ENCODE measurements at regions not wholly inside any gene's neighbourhood (a gene's known extent, or its start where the extent isn't known, plus 50 kb on each side); places are given as distances from the start of the nearest gene placed in this dataset.

DNA sequence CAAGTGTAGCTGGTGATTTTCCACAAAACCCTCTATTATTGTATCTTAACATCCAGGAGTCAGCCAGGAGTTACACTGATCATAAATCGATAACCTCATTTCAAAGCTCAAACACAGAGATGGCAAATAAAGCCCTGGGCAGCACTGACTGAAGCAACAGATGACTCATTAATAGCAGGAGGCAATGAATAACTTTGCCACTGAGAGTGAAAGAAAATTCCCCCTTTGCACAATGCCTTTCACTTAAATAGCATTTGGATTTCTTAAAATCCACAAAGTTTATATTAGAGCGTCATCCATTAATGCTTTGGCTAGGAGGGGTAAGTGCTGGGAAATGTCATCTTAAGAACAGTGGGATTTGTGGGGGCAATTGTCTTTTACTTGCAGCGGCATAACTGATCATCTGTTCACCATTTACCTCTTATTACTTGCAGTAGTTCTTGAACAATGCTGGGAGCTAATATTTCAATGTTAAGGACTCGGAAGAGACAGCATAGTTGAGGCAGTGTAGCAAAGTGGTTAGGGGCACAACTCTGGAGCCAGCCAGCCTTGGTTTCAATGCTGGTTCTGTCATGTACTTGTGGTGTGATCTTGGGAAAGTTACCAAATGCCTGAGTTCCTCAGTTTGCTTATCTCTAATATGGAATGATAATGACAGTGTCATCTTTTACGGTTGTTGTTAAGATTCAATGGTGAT is 630.4 kb upstream of the TBL1XR1 start:
- TF ChIP-seq, protein P1, sequence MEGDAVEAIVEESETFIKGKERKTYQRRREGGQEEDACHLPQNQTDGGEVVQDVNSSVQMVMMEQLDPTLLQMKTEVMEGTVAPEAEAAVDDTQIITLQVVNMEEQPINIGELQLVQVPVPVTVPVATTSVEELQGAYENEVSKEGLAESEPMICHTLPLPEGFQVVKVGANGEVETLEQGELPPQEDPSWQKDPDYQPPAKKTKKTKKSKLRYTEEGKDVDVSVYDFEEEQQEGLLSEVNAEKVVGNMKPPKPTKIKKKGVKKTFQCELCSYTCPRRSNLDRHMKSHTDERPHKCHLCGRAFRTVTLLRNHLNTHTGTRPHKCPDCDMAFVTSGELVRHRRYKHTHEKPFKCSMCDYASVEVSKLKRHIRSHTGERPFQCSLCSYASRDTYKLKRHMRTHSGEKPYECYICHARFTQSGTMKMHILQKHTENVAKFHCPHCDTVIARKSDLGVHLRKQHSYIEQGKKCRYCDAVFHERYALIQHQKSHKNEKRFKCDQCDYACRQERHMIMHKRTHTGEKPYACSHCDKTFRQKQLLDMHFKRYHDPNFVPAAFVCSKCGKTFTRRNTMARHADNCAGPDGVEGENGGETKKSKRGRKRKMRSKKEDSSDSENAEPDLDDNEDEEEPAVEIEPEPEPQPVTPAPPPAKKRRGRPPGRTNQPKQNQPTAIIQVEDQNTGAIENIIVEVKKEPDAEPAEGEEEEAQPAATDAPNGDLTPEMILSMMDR (conservative IDR thresholded peaks at IDR 0.05; ENCODE audit: low read length) = no peak
- H3K4me3 ChIP-seq (ENCODE audit: low read length) = no peak overlapping the region
- DNase-seq (ENCODE audit: low read depth) = peak; percentile 85

DNA sequence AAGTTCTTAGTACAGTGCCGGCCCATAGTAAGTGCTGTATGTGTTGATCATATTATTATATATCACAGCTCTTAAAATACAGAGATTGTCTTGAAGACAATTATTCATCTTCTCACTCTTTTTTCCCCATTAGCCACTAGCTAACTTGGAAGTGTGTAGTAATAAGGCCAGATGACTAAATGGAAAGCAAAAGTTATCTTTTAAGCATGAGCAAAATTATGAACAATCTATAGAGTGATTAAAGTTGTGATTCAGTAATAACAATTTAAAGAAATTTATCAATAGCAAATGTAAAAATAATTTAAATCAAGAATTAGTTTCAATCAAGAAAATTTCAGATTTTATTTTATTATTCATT is 630.9 kb upstream of the TBL1XR1 start:
- H3K4me3 ChIP-seq (ENCODE audit: low read length) = no peak overlapping the region
- TF ChIP-seq, protein P1 (conservative IDR thresholded peaks at IDR 0.05; ENCODE audit: low read length) = no peak
- no peak for DNase-seq (ENCODE audit: low read depth)

DNA sequence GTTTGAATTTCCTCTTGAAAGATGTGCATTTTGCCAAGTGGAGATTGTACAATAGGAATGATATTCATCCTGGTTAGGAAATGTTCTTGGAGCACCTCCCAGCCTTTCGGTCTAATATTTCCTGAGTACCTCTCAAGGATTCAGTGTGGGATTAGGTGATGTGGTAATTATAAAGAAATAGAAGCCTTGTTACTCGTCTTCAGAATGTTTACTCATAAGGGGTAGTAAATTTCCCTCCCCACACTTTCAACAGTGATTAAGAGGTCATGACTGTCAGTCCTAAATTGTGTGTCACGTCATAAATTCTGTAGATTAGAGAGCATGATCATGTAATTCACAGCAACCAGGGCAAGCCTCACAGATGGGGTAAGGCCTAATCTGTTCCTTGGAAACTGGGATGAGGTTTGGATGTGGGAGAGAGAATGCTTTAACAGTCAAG is 633.1 kb upstream of the TBL1XR1 start:
- TF ChIP-seq, protein P1 (conservative IDR thresholded peaks at IDR 0.05; ENCODE audit: low read length) = no peak
- DNase-seq (ENCODE audit: low read depth) = peak; percentile 100
- no peak overlapping the region for H3K4me3 ChIP-seq (ENCODE audit: low read length)

DNA sequence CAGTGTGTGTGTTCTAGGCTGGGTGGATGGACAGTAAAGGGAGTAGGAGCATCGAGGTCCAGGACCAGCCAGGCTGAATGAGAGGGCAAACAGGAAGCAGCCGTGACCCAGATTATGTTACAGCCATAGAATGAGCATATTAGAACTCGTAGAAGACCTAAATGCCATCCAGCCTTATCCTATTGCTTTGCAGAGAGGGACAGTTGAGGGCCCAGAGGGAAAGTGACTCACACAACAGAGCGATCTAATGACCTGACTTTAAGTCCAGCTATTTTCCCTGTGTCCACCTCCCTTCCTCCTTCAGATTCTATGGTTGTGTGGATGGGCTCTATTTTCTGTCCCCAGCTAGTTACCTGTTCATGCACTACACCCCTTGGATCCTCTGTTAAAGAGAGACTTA is 634.1 kb upstream of the TBL1XR1 start:
- TF ChIP-seq, protein P1 (conservative IDR thresholded peaks at IDR 0.05; ENCODE audit: low read length) = no peak
- DNase-seq (ENCODE audit: low read depth) = no peak
- H3K4me3 ChIP-seq (ENCODE audit: low read length) = no peak overlapping the region

DNA sequence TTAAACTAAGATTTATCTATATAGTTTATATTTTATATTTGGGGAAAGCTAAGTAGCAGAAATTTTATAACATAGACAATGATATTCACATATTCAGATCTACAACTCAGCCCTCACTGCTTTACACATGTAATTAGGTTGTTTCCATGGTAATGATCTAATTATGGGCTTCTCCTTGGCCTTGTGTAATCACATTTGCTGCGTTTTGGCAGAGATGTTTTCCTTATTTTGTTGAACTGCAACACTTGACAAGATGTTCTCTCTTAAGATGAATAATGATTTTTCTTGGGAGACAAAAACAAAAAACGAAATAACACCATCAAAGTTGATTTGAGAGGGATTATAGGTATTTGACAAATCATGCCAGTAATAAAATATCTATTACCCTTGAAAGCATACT is 635.6 kb upstream of the TBL1XR1 start:
- peak; percentile 38 for DNase-seq (ENCODE audit: low read depth)
- H3K4me3 ChIP-seq (ENCODE audit: low read length) = no peak overlapping the region

DNA sequence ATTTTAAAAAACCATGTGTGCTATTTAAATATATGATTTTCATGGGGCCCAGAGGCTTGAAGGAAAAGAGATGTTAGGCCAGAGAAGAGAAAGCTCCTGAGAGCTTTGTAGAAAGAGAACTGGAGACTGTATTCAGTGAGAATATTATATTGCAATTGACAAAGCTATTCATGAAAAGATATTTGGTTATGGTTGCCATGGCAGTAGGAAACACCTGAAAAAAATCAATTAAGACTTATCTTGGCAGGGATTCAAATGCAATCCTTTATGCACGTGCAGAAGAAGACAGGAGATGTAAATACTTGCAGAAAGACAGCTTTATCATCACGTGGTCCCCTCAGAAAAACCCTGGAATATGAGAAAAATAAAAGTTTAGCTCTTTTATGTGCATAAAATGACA is 636.0 kb upstream of the TBL1XR1 start:
- no peak for DNase-seq (ENCODE audit: low read depth)
- no peak overlapping the region for H3K4me3 ChIP-seq (ENCODE audit: low read length)
- TF ChIP-seq, protein P1 (conservative IDR thresholded peaks at IDR 0.05; ENCODE audit: low read length) = no peak

More for the DNA sequence above, 635.6 kb upstream of the TBL1XR1 start:
- TF ChIP-seq, protein P1 (conservative IDR thresholded peaks at IDR 0.05; ENCODE audit: low read length) = no peak

DNA sequence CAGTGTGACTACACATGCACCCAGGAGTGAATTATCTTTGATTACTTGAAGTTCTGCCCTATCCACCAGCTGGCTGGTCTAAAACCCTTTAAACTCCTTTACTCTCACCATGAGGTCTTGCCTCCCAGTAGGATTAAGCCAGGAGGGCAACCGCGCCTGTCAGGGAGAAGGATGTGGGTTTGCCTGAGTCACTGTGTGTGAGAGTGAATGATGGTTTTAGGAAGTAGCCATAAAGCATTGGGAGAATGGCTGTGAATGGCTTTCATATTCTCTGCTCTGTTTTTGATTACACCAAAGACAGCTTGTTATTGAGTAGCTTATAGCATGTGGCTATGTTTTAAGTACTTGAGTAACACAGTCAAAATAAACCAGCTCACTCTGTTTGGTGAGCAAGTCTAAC is 637.7 kb upstream of the TBL1XR1 start:
- DNase-seq (ENCODE audit: low read depth) = peak; percentile 97
- no peak overlapping the region for H3K4me3 ChIP-seq (ENCODE audit: low read length)
- TF ChIP-seq, protein P1 (conservative IDR thresholded peaks at IDR 0.05; ENCODE audit: low read length) = no peak

All from AG10803 (cell line).